T-helper 2 cell (primary cell): ENCODE measurements at regions not wholly inside any gene's neighbourhood (a gene's known extent, or its start where the extent isn't known, plus 50 kb on each side); places are given as distances from the start of the nearest gene placed in this dataset.
A peak's percentile ranks its signal among the peaks of the same experiment; 100 is the strongest.
"Not testable (repeated sequence)": the region's sequence is repeated elsewhere in the genome, so short reads cannot be mapped to it uniquely, and the experiment has no call there.

Source experiments
- DNase-seq, 5 experiments: peaks; one replicate each; pipeline versions ENCODE4 v3.0.0 to v3.0.0-alpha.2; 2012 to 2022

GRCh38 chr1:5730272-5731109 is 261.7 kb downstream of the NPHP4 start:
- no peak for DNase-seq

GRCh38 chr1:5729636-5730145 is 262.5 kb downstream of the NPHP4 start:
- DNase-seq, result no peak

GRCh38 chr1:5728663-5729355 is 263.4 kb downstream of the NPHP4 start:
- DNase-seq, result no peak

GRCh38 chr1:5727871-5728643 is 264.2 kb downstream of the NPHP4 start:
- no peak for DNase-seq

- DNase-seq, result no peak
Observed at GRCh38 chr1:5727191-5727590, 265.0 kb downstream of the NPHP4 start.

- not testable (repeated sequence) for DNase-seq
Observed at GRCh38 chr1:5726586-5727184, 265.5 kb downstream of the NPHP4 start.

- DNase-seq, result no peak
Observed at GRCh38 chr1:5725855-5726585, 266.2 kb downstream of the NPHP4 start.

GRCh38 chr1:5725406-5725805 is 266.8 kb downstream of the NPHP4 start:
- DNase-seq, result no peak

- DNase-seq, result no peak
Observed at GRCh38 chr1:5724847-5725246, 267.4 kb downstream of the NPHP4 start.

- no peak for DNase-seq
Observed at GRCh38 chr1:5722635-5723164, 269.5 kb downstream of the NPHP4 start.

- no peak for DNase-seq
Observed at GRCh38 chr1:5721634-5722215, 270.5 kb downstream of the NPHP4 start.

- DNase-seq, result no peak
Observed at GRCh38 chr1:5720936-5721335, 271.3 kb downstream of the NPHP4 start.

- DNase-seq, result no peak
Observed at GRCh38 chr1:5720484-5720883, 271.7 kb downstream of the NPHP4 start.

- DNase-seq, result no peak
Observed at GRCh38 chr1:5720045-5720444, 272.2 kb downstream of the NPHP4 start.

- DNase-seq, result no peak
Observed at GRCh38 chr1:5718831-5719632, 273.2 kb downstream of the NPHP4 start.

- DNase-seq, result no peak
Observed at GRCh38 chr1:5717031-5717682, 275.1 kb downstream of the NPHP4 start.

- DNase-seq, result no peak
Observed at GRCh38 chr1:5716126-5716525, 276.1 kb downstream of the NPHP4 start.

GRCh38 chr1:5713101-5714010 is 278.9 kb downstream of the NPHP4 start:
- peak in 1 of 5 experiments; percentile 31 for DNase-seq
